ENCODE measurements at regions not wholly inside any gene's neighbourhood (a gene's known extent, or its start where the extent isn't known, plus 50 kb on each side); places are given as distances from the start of the nearest gene placed in this dataset.

GRCh38 chr3:127033171-127033570 lies 50.3 kb downstream of the PLXNA1 start:
- Histone ChIP-seq H3K27me3 (no peaks in the 10 kb centered on the region), H3K27ac (no peak overlapping the region), H3K79me2 (ENCODE audit: low read depth) (no peaks in the 10 kb centered on the region), H3K9ac (no peak overlapping the region), H2AFZ (replicated peaks) (no peak overlapping the region), H3F3A (ENCODE audit: low read depth) (no peaks in the 10 kb centered on the region), H3K4me2 (no peak overlapping the region), H3K4me3 (no peak overlapping the region), H3K9me3 (ENCODE audit: low read depth) (no peaks in the 10 kb centered on the region), H3K4me1 (no peaks in the 10 kb centered on the region), H3K36me3 (no peaks in the 10 kb centered on the region), H4K20me1 (ENCODE audit: low read depth) (no peaks in the 10 kb centered on the region)
- Mint-ChIP-seq H3K27ac (peak overlapping the region; percentile 53), H3K4me3 (no peak overlapping the region), H3K9me3 (no peaks in the 10 kb centered on the region), H3K4me1 (peaks cover 7% of the 10 kb centered on the region), H3K27me3 (ENCODE audit: insufficient read depth, low read depth) (peaks cover 3% of the 10 kb centered on the region), H3K36me3 (peaks cover 6% of the 10 kb centered on the region)
- DNase-seq (ENCODE audit: low spot score) = no peak
- TF ChIP-seq EZH2phosphoT487 (IDR thresholded peaks at IDR 0.05) (no peak), EZH2 (IDR thresholded peaks at IDR 0.05) (no peak), CTCF (IDR thresholded peaks at IDR 0.05) (no peak)

GRCh38 chr3:127033786-127034185 lies 50.9 kb downstream of the PLXNA1 start:
- H3K36me3 ChIP-seq = no peaks in the 10 kb centered on the region

GRCh38 chr3:127034195-127034989 lies 51.5 kb downstream of the PLXNA1 start:
- Histone ChIP-seq H3K4me1 (no peaks in the 10 kb centered on the region), H3K27ac (peak overlapping the region; percentile 41), H3K9me3 (ENCODE audit: low read depth) (no peaks in the 10 kb centered on the region), H3K9ac (no peak overlapping the region), H3K79me2 (ENCODE audit: low read depth) (no peaks in the 10 kb centered on the region), H2AFZ (replicated peaks) (no peak overlapping the region), H3K27me3 (no peaks in the 10 kb centered on the region), H3K4me3 (no peak overlapping the region), H3K36me3 (no peaks in the 10 kb centered on the region), H3K4me2 (no peak overlapping the region), H4K20me1 (ENCODE audit: low read depth) (no peaks in the 10 kb centered on the region), H3F3A (ENCODE audit: low read depth) (no peaks in the 10 kb centered on the region)
- peaks cover 10% of the 10 kb centered on the region for H3K4me1 Mint-ChIP-seq
- no peak for DNase-seq (ENCODE audit: low spot score)
- H3K4me3 Mint-ChIP-seq = no peak overlapping the region
- peaks cover 4% of the 10 kb centered on the region for H3K36me3 Mint-ChIP-seq
- no peaks in the 10 kb centered on the region for H3K9me3 Mint-ChIP-seq
- H3K27ac Mint-ChIP-seq = no peak overlapping the region
- TF ChIP-seq EZH2 (IDR thresholded peaks at IDR 0.05) (no peak), EZH2phosphoT487 (IDR thresholded peaks at IDR 0.05) (no peak), CTCF (IDR thresholded peaks at IDR 0.05) (no peak)
- peaks cover 3% of the 10 kb centered on the region for H3K27me3 Mint-ChIP-seq (ENCODE audit: insufficient read depth, low read depth)

More at GRCh38 chr3:127033786-127034185, 50.9 kb downstream of the PLXNA1 start:
- Mint-ChIP-seq H3K36me3 (peaks cover 6% of the 10 kb centered on the region), H3K27ac (no peak overlapping the region), H3K27me3 (ENCODE audit: insufficient read depth, low read depth) (peaks cover 3% of the 10 kb centered on the region), H3K9me3 (no peaks in the 10 kb centered on the region), H3K4me1 (peaks cover 10% of the 10 kb centered on the region), H3K4me3 (no peak overlapping the region)
- Histone ChIP-seq H3K9ac (no peak overlapping the region), H4K20me1 (ENCODE audit: low read depth) (no peaks in the 10 kb centered on the region), H3F3A (ENCODE audit: low read depth) (no peaks in the 10 kb centered on the region), H3K9me3 (ENCODE audit: low read depth) (no peaks in the 10 kb centered on the region), H3K27me3 (no peaks in the 10 kb centered on the region), H3K79me2 (ENCODE audit: low read depth) (no peaks in the 10 kb centered on the region), H3K4me2 (no peak overlapping the region), H2AFZ (replicated peaks) (no peak overlapping the region), H3K4me1 (no peaks in the 10 kb centered on the region), H3K4me3 (no peak overlapping the region), H3K27ac (no peak overlapping the region)
- no peak for TF ChIP-seq CTCF (IDR thresholded peaks at IDR 0.05)
- TF ChIP-seq EZH2 (IDR thresholded peaks at IDR 0.05) = no peak
- no peak for TF ChIP-seq EZH2phosphoT487 (IDR thresholded peaks at IDR 0.05)
- no peak for DNase-seq (ENCODE audit: low spot score)
